ENCODE measurements at regions not wholly inside any gene's neighbourhood (a gene's known extent, or its start where the extent isn't known, plus 50 kb on each side); places are given as distances from the start of the nearest gene placed in this dataset.
A peak's percentile ranks its signal among the peaks of the same experiment; 100 is the strongest.

GRCh38 chr18:46325895-46326294 lies 221.7 kb downstream of the HAUS1 start:
- DNase-seq: no peak

- DNase-seq: no peak
These were observed 225.6 kb downstream of the HAUS1 start for GRCh38 chr18:46329736-46330246.

- no peak for DNase-seq
These were observed 227.1 kb downstream of the HAUS1 start for GRCh38 chr18:46331316-46331715.

GRCh38 chr18:46332286-46332801 lies 228.2 kb downstream of the HAUS1 start:
- DNase-seq: no peak

- DNase-seq: no peak
These were observed 228.7 kb downstream of the HAUS1 start for GRCh38 chr18:46332921-46333341.

GRCh38 chr18:46333431-46334135 lies 229.4 kb downstream of the HAUS1 start:
- DNase-seq: no peak

- no peak for DNase-seq
These were observed 230.7 kb downstream of the HAUS1 start for GRCh38 chr18:46334868-46335281.

- no peak for DNase-seq
These were observed 231.4 kb downstream of the HAUS1 start for GRCh38 chr18:46335534-46336101.

GRCh38 chr18:46336278-46337111 lies 232.3 kb downstream of the HAUS1 start:
- DNase-seq: no peak

GRCh38 chr18:46337271-46337670 lies 233.1 kb downstream of the HAUS1 start:
- DNase-seq: no peak

GRCh38 chr18:46338205-46338604 lies 234.0 kb downstream of the HAUS1 start:
- no peak for DNase-seq

- no peak for DNase-seq
These were observed 234.6 kb downstream of the HAUS1 start for GRCh38 chr18:46338766-46339165.

GRCh38 chr18:46340716-46341115 lies 236.5 kb downstream of the HAUS1 start:
- no peak for DNase-seq

- DNase-seq: no peak
These were observed 237.9 kb downstream of the HAUS1 start for GRCh38 chr18:46341986-46342525.

GRCh38 chr18:46343456-46343855 lies 239.3 kb downstream of the HAUS1 start:
- no peak for DNase-seq

GRCh38 chr18:46343931-46344372 lies 239.8 kb downstream of the HAUS1 start:
- peak; percentile 22 for DNase-seq

- DNase-seq: no peak
These were observed 240.4 kb downstream of the HAUS1 start for GRCh38 chr18:46344416-46345180.

- no peak for DNase-seq
These were observed 240.9 kb downstream of the HAUS1 start for GRCh38 chr18:46345181-46345465.

- no peak for DNase-seq
These were observed 242.0 kb downstream of the HAUS1 start for GRCh38 chr18:46346213-46346612.

- DNase-seq: no peak
These were observed 242.9 kb downstream of the HAUS1 start for GRCh38 chr18:46346896-46347630.

- no peak for DNase-seq
These were observed 246.5 kb downstream of the HAUS1 start for GRCh38 chr18:46350598-46351159.
